IgD-negative memory B cell (primary cell): ENCODE measurements at regions not wholly inside any gene's neighbourhood (a gene's known extent, or its start where the extent isn't known, plus 50 kb on each side); places are given as distances from the start of the nearest gene placed in this dataset.

Experiments used
- H3K27ac Mint-ChIP-seq, 3 donors: one replicate each; pipeline ENCODE4 v1.8.0; 2020 to 2022; ENCODE audit warnings: mild to moderate bottlenecking in 3 of 3, mixed read lengths in 3 of 3, moderate library complexity in 1 of 3
- H3K27me3 Mint-ChIP-seq: one replicate; pipeline ENCODE4 v1.8.0; 2021; ENCODE audit warnings: mixed read lengths
- H3K36me3 Mint-ChIP-seq: one replicate; pipeline ENCODE4 v1.8.0; 2020; ENCODE audit warnings: mild to moderate bottlenecking, mixed read lengths
- H3K4me1 Mint-ChIP-seq, 3 donors: one replicate each; pipeline ENCODE4 v1.8.0; 2020 to 2022; ENCODE audit warnings: mixed read lengths in 3 of 3, mild to moderate bottlenecking in 1 of 3
- H3K4me3 Mint-ChIP-seq, 4 donors: one replicate each; pipeline ENCODE4 v1.8.0; 2020 to 2022; ENCODE audit warnings: mild to moderate bottlenecking in 4 of 4, mixed read lengths in 4 of 4, moderate library complexity in 3 of 4
- H3K9me3 Mint-ChIP-seq, 3 donors: one replicate each; pipeline ENCODE4 v1.8.0; 2020 to 2021; ENCODE audit warnings: mixed read lengths in 3 of 3, mild to moderate bottlenecking in 1 of 3

- no peak overlapping the region for H3K4me3 Mint-ChIP-seq
- no peaks in the 10 kb centered on the region for H3K36me3 Mint-ChIP-seq
- no peak overlapping the region for H3K27ac Mint-ChIP-seq
- H3K27me3 Mint-ChIP-seq = no peaks in the 10 kb centered on the region
- no peaks in the 10 kb centered on the region for H3K4me1 Mint-ChIP-seq
- peaks cover 3 to 9% (median 7%) of the 10 kb centered on the region in 3 donors for H3K9me3 Mint-ChIP-seq
These were observed 173.1 kb downstream of the NECTIN3 start for GRCh38 chr3:111244760-111245159.

DNA sequence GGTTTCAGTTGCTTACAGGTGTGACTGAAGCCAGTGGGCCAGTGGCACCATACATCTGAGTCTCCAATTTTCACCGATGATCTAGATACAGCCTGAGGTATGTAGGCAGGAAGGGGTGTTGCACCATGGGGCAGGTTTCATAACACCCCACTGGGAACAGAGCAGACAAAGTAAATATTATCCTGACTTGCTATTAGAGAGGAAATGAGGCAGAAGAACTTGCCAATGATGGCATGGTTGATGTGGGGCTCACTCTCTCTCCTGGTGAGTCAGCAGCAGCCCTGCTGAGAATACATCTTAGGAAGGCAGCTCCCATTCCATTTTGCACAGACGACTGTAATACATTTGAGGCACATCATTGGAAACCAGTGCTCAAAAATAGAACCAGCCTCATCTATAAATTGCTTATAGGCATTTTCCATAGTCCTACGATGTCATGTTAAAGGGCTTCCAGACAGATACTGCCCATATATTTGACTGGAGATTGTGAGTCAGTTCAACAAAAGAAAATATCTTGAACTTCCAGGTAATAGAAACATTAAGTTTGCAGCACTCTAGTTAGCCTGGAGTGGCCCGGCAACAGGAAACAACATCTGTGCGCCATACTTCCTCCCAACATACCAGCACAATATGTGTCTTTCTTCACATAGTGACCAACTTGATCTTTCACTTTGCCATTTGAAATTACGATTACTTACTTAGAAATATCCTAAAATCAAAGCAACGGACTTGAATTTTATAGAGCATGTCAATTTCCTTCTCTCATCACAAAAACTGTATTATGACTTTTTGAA lies 175.5 kb downstream of the NECTIN3 start:
- Mint-ChIP-seq H3K4me1 (peaks cover 0 to 3% (median 0%) of the 10 kb centered on the region in 3 donors), H3K27me3 (peaks cover 1% of the 10 kb centered on the region), H3K36me3 (no peaks in the 10 kb centered on the region), H3K9me3 (peaks cover 3 to 7% (median 5%) of the 10 kb centered on the region in 3 donors), H3K27ac (no peak overlapping the region), H3K4me3 (no peak overlapping the region)

DNA sequence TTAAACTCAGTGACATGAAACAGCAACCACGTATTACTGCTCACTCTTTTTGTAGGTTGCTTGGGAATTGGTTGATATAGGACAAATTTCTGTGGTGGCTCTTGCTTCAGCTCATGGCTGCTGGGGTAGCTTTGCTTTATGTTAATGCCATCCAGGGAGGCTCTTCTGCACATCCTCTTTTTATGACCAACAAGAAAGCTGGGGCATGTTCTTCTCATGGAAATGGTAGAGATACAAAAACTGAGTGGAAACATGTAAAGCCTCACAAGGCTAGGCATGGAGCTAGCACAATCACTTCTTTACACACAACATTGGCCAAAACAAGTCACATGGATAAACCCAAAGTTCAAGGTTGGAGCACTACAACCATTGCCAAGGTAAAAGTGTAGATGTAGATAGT lies 176.8 kb downstream of the NECTIN3 start:
- Mint-ChIP-seq H3K36me3 (no peaks in the 10 kb centered on the region), H3K27ac (no peak overlapping the region), H3K4me3 (no peak overlapping the region), H3K27me3 (peaks cover 3% of the 10 kb centered on the region), H3K4me1 (peaks cover 0 to 3% (median 0%) of the 10 kb centered on the region in 3 donors), H3K9me3 (peaks cover 3 to 7% (median 5%) of the 10 kb centered on the region in 3 donors)

DNA sequence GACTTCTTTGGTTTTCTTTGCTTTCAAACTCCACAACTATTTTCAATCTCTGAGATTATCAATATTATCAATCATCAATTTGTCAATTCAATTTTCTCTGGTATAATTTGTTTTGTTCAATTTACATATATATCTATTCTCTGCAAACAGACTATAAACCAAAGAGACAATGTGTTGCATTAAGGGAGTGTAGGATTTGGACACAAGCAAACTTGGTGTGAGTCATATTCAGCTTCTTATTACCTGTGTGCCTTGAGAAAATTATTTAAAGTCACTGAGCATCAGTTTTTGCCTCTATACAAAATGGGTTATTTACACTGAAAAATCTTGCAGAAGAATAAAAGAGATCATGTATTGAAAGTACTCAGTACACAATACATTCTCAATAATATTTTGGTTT lies 177.8 kb downstream of the NECTIN3 start:
- Mint-ChIP-seq H3K4me3 (peak overlapping the region in 1 of 4 donors; percentile 10), H3K9me3 (peaks cover 0 to 2% (median 0%) of the 10 kb centered on the region in 3 donors), H3K27me3 (peaks cover 3% of the 10 kb centered on the region), H3K4me1 (peaks cover 0 to 3% (median 0%) of the 10 kb centered on the region in 3 donors), H3K36me3 (no peaks in the 10 kb centered on the region), H3K27ac (no peak overlapping the region)

DNA sequence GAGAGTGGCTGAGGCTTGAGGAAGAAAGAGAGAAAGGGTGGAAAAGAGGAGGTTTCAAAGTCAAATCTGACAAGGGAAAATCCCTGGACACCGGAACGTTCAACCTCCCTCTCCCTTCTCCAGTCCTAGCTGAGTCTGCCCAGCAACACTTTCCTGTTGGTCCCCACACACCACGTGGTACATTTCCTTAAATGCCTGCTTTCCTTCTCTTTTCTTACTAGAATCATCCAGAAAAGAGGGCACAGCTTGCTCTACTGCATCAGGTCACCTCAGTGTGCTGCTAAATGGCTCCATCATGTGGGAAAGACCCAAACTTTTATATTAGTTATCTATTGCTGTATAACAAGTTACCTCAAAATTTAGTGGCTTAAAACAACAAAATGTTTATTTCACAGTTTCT lies 181.2 kb downstream of the NECTIN3 start:
- H3K27me3 Mint-ChIP-seq = peaks cover 5% of the 10 kb centered on the region

DNA sequence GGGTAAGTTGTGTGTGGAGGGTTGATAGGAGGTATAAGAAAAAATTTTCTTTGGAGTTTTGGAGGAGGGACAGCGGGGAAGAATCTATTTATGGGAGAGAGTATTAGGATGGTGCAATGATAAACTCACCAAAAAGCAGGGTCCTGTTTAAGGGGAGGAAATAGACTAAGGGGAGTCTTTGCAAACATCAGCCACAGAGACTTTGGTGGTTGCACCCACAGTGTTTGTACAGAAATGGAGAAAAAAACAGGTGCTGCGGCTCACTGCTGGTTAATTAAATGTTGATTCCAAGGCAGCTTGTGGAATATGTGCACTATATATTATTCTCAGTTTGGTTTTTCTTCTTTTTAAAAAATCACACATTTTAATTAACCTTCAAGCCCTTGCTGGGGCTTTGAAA lies 182.1 kb downstream of the NECTIN3 start:
- peaks cover 0 to 2% (median 0%) of the 10 kb centered on the region in 3 donors for H3K9me3 Mint-ChIP-seq
- peaks cover 0 to 3% (median 0%) of the 10 kb centered on the region in 3 donors for H3K4me1 Mint-ChIP-seq
- no peaks in the 10 kb centered on the region for H3K36me3 Mint-ChIP-seq
- H3K27ac Mint-ChIP-seq = no peak overlapping the region
- H3K4me3 Mint-ChIP-seq = peak overlapping the region in 1 of 4 donors; percentile 41
- H3K27me3 Mint-ChIP-seq = peaks cover 5% of the 10 kb centered on the region

More for the DNA sequence above, 181.2 kb downstream of the NECTIN3 start:
- Mint-ChIP-seq H3K4me3 (no peak overlapping the region), H3K27ac (peak overlapping the region in 1 of 3 donors; percentile 17), H3K36me3 (no peaks in the 10 kb centered on the region), H3K4me1 (peaks cover 0 to 3% (median 0%) of the 10 kb centered on the region in 3 donors), H3K9me3 (peaks cover 0 to 4% (median 0%) of the 10 kb centered on the region in 3 donors)

GRCh38 chr3:111260878-111261277 lies 189.3 kb downstream of the NECTIN3 start:
- no peak overlapping the region for H3K4me3 Mint-ChIP-seq
- no peaks in the 10 kb centered on the region for H3K4me1 Mint-ChIP-seq
- H3K36me3 Mint-ChIP-seq = no peaks in the 10 kb centered on the region
- H3K27ac Mint-ChIP-seq = no peak overlapping the region
- peaks cover 5% of the 10 kb centered on the region for H3K27me3 Mint-ChIP-seq
- peaks cover 0 to 4% (median 2%) of the 10 kb centered on the region in 3 donors for H3K9me3 Mint-ChIP-seq

DNA sequence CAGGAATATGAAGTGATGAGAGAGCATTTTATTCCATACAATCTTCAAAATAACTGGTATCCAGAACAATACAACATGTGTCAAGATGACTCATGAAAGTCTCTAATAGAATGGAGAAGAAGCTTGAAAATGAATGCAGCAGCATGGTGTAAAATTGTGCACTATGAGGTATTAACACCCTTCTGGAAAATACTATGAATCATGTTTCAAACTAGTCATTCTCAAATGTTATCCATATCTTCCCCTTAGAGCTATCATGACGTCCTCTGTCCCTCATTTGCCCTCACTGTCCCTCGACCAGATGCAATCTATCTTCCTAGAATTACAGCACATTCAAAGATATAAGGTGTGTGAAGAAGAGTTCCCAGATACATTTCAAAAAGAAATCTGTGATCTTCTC lies 198.2 kb downstream of the NECTIN3 start:
- Mint-ChIP-seq H3K27ac (no peak overlapping the region), H3K36me3 (no peaks in the 10 kb centered on the region), H3K4me1 (peaks cover 0 to 4% (median 1%) of the 10 kb centered on the region in 3 donors), H3K4me3 (no peak overlapping the region), H3K27me3 (peaks cover 2% of the 10 kb centered on the region), H3K9me3 (peaks cover 0 to 4% (median 0%) of the 10 kb centered on the region in 3 donors)

- Mint-ChIP-seq H3K36me3 (no peaks in the 10 kb centered on the region), H3K4me1 (peaks cover 0 to 4% (median 4%) of the 10 kb centered on the region in 3 donors), H3K27ac (no peak overlapping the region), H3K9me3 (no peaks in the 10 kb centered on the region), H3K4me3 (no peak overlapping the region), H3K27me3 (no peaks in the 10 kb centered on the region)
These were observed 205.6 kb downstream of the NECTIN3 start for GRCh38 chr3:111277226-111277625.

- Mint-ChIP-seq H3K9me3 (no peaks in the 10 kb centered on the region), H3K4me1 (peaks cover 0 to 4% (median 4%) of the 10 kb centered on the region in 3 donors), H3K4me3 (no peak overlapping the region), H3K36me3 (no peaks in the 10 kb centered on the region), H3K27ac (no peak overlapping the region), H3K27me3 (no peaks in the 10 kb centered on the region)
These were observed 207.3 kb downstream of the NECTIN3 start for GRCh38 chr3:111278959-111279358.

- H3K27ac Mint-ChIP-seq = no peak overlapping the region
- peaks cover 0 to 3% (median 0%) of the 10 kb centered on the region in 3 donors for H3K9me3 Mint-ChIP-seq
- peaks cover 0 to 9% (median 0%) of the 10 kb centered on the region in 3 donors for H3K4me1 Mint-ChIP-seq
- no peak overlapping the region for H3K4me3 Mint-ChIP-seq
- H3K36me3 Mint-ChIP-seq = no peaks in the 10 kb centered on the region
- H3K27me3 Mint-ChIP-seq = no peaks in the 10 kb centered on the region
These were observed 210.4 kb downstream of the NECTIN3 start for GRCh38 chr3:111282024-111282423.

- Mint-ChIP-seq H3K4me1 (peaks cover 0 to 5% (median 0%) of the 10 kb centered on the region in 3 donors), H3K27me3 (no peaks in the 10 kb centered on the region), H3K27ac (no peak overlapping the region), H3K36me3 (no peaks in the 10 kb centered on the region), H3K9me3 (peaks cover 0 to 3% (median 0%) of the 10 kb centered on the region in 3 donors), H3K4me3 (no peak overlapping the region)
These were observed 211.5 kb downstream of the NECTIN3 start for GRCh38 chr3:111283165-111283564.

- Mint-ChIP-seq H3K9me3 (peaks cover 0 to 3% (median 0%) of the 10 kb centered on the region in 3 donors), H3K4me1 (peaks cover 0 to 5% (median 0%) of the 10 kb centered on the region in 3 donors), H3K27me3 (no peaks in the 10 kb centered on the region), H3K36me3 (no peaks in the 10 kb centered on the region), H3K27ac (no peak overlapping the region), H3K4me3 (no peak overlapping the region)
These were observed 213.0 kb downstream of the NECTIN3 start for GRCh38 chr3:111284503-111285183.

DNA sequence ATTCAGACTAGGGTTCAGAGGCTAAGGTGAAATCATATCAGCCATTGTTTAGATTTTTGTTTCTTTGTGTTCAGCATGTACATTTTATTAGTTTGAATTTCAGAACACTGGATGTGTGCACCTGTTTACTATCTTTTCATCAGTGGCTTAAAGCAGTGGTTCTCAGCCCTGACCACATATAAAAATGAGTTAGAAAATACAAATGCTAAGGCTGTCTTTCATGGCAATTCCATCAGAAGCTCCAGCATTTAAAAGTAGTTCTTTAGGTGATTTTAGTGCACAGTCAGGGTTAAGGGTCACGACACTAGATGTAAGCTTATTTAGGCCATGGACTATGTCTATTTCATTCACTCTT lies 213.5 kb downstream of the NECTIN3 start:
- H3K27me3 Mint-ChIP-seq = no peaks in the 10 kb centered on the region

GRCh38 chr3:111285694-111286093 lies 214.1 kb downstream of the NECTIN3 start:
- H3K9me3 Mint-ChIP-seq = peaks cover 0 to 3% (median 0%) of the 10 kb centered on the region in 3 donors
- H3K27ac Mint-ChIP-seq = no peak overlapping the region
- H3K4me1 Mint-ChIP-seq = peaks cover 0 to 5% (median 0%) of the 10 kb centered on the region in 3 donors
- H3K4me3 Mint-ChIP-seq = no peak overlapping the region
- no peaks in the 10 kb centered on the region for H3K27me3 Mint-ChIP-seq
- H3K36me3 Mint-ChIP-seq = no peaks in the 10 kb centered on the region

More for the DNA sequence above, 213.5 kb downstream of the NECTIN3 start:
- Mint-ChIP-seq H3K4me1 (peaks cover 0 to 5% (median 0%) of the 10 kb centered on the region in 3 donors), H3K9me3 (peaks cover 0 to 3% (median 0%) of the 10 kb centered on the region in 3 donors), H3K4me3 (no peak overlapping the region), H3K27ac (no peak overlapping the region), H3K36me3 (no peaks in the 10 kb centered on the region)
